OCI-M2 (cell line): ENCODE measurements at regions not wholly inside any gene's neighbourhood (a gene's known extent, or its start where the extent isn't known, plus 50 kb on each side); places are given as distances from the start of the nearest gene placed in this dataset.

Experiments
- DNase-seq: peaks from one replicate; lab custom pipeline; 2025; ENCODE audit not compliant: unreplicated experiment; lab: John Stamatoyannopoulos, UW

DNA sequence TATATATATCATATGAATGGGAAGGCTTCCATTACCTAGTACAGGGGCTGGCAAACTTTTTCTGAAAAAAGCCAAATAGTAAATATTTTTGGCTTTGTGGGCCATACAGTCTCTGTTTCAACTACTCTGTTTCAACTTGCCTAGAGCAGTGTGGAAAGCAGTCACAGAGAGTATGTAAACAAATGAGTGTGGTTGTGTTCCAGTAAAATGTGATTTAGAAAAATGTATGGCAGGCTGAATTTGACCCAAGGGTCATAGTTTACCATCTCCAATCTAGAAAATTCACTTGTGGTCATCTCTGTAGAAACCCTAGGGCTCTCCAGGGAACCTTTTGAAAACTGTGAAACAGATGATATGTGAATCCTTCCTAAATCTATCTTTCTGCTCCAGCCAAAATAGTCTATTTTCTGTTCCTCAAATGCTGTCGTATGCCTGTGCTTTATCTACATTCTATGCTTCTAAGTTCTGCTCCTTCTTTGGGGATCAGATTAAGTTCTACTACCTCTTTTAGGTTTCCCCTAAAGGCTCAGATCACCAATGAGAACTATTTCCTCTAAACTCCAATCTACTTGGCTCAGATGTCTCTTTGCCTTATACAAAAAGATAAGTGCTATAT is 356.2 kb downstream of the METTL15 start:
- no peak for DNase-seq

DNA sequence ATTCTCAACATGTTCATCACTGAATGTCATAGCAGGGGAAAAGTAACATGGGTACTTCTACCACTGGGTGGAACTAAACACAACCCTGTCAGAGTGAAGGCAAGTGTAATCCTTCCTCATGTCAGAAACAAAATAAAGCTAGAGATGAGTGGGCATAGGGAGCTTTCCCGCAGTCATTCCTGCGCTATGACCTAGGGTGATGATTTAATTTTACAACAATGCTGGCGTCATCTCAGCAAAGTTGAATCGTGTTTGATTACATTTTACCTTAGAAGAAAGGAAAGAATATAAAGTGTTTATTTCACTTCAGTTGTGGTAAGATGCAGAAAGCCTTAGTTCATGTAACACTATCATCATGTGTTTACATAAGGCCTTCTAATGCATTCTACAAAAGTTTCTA is 355.6 kb downstream of the METTL15 start:
- DNase-seq = no peak

DNA sequence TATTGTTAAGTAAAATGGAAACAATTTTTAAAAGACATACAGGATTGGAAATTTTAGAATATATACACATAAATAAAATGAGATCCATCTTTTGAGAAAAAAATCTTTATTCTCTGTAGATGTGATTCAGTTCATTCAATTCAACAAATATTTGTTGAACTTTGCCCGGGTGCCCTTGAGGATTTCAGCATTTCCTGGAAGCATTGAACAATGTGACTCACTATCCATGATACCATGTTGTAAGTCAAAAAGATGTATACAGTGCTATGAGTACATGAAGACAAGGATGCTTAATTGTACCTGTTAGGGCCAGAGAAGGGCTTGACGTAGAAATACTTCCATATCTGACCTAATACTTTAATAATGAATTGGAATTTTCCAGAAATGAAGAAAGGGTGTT is 353.7 kb downstream of the METTL15 start:
- no peak for DNase-seq

DNA sequence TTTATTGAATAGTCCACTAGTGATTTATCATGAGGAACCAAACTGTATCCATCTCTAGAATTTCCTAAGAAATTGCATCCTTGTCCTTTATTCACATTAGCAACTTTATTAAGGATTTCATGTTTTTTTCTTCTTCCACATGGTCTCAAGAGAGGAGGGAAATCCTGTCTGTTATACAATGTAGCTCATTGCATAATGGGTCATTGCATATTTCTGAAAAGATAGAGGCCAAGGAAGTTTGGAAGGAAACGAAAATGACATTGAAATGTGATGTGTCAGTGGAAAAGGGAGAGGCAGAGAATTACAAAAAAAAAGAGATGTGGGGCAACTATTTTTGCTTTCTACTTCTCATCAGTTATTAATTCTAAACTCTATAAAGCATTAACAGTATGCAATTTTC is 353.1 kb downstream of the METTL15 start:
- no peak for DNase-seq

DNA sequence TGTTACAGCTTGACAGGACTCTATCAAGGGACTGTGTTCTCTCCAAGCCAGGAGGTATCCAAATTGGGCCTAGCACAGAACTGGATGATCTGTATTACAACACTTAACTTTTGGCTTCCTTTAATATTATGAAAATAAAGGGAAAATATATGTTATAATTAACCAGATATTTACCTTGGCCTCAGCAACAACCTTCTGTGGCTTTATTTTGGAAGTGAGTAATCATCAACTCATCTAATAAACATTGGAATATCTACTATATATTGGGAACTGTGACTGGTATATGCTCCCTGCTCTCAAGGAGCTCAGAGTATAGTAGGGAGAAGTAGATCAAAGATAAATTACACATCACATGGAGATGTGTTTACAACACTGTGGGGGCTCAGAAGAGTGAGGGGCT is 352.2 kb downstream of the METTL15 start:
- no peak for DNase-seq

DNA sequence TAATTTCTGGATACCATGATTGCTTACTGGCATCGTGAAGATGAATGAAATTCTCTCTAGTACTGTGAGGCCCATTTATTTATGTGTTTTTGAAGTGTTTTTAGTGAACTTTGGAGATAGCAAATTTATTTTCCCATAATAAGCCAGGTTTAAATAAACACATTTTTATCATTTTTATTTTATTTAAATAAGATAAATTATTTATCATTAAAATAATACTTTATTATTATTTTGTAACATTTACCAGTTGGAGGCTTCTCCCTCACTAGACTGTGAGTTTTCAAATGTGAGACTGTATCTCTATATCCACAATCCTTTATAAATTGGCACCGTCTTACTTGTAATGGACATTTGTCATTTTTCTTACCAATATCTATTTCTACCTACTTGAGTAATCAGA is 351.7 kb downstream of the METTL15 start:
- DNase-seq = no peak

DNA sequence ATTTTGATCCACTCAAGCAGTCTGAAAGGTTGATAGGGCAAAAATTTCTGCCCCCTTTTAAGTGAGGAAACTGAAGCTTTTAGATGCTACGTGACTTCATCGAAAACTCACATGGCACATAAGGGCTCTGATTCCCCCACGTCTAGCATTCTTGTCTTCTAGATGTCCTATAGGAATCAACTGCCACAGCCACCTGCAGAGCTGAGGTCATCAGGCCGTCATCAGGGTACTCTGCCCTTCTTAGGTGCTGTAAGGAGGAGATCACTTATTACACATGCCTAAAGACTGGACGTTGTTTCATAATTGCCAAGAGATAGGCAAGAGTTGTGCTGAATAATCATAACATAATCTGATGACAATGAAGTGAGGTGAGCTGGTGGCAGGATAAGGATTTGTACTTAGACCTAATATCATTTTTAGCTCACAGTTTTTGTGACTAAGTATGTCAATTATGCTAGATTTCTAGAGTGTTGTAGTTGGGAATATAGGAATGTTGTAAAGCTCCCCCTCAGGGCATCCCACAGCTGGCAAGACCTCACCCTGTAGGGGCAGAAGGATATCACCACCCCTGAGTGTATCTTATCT is 349.4 kb downstream of the METTL15 start:
- DNase-seq = no peak

DNA sequence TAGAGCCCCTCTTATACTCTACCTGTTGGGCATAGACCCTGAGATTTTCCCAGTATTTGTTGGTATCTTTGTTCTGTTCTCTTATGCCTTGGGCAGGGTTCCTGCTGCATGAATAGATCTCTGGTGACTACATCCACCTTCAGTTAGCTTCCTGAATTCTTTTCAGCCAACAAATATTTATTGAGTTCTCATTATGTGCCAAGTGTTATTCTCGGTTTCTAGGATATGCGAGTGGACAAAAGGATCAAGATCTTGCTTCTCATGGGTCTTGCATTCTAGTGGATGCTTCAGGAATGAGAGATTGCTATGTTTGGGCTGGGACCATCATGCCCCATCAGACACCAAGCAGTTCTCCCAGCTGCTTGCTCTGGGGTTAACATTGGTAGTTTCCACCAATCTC is 340.0 kb downstream of the METTL15 start:
- DNase-seq = no peak

DNA sequence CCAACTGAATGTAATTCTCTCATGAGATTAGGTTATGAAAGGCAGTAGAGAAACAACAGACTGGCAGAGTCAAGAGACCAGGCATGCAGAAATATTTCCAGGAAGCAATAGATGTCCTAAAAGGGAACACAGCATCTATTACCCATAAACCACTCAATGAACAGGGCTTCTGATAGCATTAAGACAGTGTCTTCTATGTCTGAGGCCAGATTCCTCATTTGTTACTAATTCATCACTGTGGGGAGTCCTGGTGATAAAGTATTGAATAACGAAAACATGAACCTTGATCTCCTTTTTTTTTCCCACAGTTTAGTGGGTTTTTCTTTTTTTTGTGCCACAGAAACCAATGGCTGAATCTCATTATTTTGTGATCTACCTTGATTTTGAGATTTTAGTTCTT is 339.0 kb downstream of the METTL15 start:
- no peak for DNase-seq

DNA sequence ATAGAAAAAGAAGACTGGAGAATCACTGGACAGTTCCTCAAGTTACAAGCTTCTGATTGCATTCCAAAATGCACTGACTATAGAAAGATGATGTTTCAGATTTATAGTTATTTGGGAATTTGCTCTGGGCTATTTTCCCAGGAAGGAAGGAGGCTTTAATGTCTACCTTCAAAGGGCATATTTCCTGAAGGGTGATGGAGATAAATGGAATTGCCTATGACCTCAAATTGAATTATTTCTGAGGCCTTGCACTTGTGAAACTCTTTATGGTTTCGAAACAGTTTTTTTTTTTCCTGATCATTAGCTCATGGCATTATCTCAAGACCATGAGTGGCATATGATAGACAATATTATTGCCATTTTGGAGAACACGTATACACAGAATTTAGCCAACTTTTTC is 333.9 kb downstream of the METTL15 start:
- no peak for DNase-seq

DNA sequence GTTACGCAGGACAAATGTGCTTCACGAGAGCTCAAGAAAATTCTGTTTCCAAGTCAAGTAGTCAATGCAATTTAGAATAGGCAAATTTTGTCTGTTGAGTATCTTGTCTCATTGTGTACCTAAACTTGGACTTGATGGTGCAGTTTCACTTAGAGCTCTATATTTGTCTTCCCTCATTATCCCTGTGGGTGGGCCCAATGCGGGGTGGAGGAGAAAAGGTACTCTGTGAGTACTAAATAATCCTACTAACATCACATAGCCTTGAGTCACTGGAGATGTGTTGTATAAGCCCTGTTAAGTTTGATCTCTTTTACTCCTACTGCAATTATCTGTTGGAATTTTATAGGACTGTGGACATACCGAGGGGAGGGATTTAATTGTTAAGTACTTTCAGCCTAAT is 331.2 kb downstream of the METTL15 start:
- no peak for DNase-seq

DNA sequence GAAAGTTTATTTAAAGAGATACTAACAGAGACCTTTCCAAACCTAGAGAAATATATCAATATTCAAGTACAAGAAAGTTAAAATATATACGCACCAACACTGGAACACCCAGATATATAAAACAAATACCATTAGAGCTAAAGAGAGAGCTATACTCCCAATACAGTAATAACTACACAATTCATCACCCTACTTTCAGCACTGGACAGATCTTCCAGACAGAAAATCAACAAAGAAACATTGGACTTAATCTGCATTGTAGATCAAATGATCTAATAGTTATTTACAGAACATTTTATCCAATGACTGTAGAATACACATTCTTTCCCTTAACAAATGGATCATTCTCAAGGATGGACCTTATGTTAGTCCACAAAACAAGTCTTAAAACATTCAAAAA is 311.9 kb downstream of the METTL15 start:
- DNase-seq = no peak

DNA sequence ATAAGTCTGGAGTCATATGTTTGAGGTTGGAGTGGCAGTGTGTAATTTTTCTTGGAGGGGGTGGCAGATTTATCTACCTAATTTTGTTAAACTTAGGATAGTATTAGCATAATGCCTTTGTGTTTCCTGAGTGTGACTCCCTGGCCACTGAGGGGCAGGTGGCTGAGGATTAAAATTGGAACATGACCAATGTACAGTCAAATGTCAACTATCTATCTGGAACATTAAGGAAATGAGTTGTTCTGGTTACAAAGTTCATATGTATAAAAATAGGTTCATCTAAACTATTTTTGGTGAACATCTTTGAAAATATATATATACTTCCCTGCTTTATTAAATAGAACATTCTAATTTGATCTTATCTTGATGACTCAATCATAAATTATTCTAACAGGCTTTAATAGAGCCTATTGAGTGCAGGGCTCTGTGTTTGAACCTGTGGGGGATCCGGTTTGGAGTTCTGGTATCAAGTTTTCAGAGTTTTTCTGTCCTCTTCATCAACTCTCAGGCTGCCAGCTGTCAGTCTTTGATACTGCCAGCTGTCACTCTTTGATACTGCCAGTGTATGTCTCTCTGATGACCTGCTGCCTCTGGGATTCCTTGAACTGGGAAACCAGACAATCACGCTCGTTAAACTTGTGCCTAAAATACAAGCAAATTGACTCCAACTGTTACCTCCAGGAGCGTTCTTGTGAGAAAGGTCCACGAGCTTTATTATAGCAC is 309.6 kb downstream of the METTL15 start:
- DNase-seq = no peak

DNA sequence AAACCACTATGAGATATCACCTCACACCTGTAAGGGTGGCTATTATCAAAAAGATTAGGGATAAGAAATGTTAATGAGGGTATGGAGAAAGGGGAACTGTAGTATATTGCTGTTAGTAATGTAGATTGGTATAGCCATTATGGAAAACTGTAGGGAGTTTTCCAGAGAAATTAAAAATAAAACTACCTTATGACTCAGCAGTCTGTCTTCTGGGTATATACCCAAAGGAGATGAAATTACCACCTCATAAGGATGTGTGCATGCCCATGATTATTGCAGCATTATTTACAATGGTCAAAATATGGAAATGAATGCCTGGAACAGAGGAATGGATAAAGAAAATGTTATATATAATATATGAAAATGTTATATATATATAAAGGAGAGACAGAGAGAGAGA is 303.8 kb downstream of the METTL15 start:
- DNase-seq = no peak

DNA sequence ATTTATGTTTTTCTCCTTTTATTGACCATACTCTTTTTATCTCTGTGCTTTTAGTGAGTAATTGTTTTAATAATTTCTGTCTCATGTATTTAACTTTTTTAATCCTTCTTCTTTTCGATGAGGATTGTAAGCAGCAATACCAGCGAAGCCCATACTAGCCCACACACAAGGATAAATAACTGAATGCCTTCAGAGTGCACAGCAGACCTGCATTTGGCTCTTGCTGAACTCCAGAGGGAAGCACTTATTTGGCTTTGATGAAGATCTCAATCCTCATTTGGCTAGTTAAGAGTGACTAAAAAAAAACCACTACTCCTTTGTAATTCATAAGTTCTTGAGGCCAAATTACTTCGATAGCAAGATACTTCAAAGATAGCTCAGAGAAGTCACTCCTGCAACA is 293.3 kb downstream of the METTL15 start:
- no peak for DNase-seq

DNA sequence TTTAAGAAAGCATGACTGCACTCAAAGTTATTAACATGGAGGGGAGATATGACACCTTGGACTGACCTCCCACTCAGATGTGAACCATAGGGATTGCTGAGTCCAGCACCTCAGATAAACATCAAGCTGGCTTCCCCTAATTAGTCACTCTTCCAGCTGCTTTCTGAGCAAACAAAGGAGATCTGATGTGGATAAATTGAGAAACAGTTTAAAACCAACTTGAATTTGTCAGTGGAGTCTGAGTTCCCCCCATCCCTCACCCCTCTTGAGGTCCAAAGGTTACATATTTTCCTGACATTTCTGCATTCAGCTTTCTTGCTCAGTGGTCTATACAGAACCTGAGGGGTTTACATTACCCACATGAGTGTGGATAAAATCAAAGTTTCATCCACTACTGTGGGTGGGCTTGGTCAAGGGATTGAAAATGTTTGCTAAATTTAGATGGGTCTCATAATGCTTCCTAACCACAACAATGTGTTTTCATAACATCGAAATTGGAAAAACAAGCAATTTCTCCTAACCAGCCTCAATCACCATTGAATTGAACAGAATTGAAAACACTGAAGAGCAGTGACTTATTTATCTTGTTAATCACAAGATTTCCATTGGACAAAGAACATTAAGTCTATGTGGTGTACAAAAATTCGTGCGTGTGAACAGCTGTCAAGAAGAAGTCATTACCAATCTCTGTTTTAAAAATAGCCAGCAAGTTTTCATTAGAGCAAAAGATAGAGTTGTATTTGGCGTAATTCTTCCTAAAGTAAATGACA is 292.3 kb downstream of the METTL15 start:
- DNase-seq = no peak

DNA sequence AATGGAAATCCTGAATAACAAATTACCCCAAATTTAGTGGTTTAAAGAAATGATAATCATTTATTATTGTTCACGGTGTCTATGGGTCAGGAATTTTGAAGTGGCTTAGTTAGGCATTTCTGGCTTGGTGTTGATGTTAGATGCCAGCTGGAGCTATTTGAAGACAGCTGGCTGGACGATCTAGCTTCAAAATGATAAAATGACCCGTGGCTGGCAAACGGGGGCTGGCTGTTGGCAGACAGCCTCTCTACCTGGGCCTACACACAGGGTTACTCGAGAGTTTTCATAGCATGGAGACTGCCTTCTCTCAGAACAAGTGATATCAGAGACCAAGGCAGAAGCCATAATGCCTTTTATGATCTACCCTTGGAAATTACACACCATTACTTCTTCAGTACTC is 285.2 kb downstream of the METTL15 start:
- DNase-seq = no peak

DNA sequence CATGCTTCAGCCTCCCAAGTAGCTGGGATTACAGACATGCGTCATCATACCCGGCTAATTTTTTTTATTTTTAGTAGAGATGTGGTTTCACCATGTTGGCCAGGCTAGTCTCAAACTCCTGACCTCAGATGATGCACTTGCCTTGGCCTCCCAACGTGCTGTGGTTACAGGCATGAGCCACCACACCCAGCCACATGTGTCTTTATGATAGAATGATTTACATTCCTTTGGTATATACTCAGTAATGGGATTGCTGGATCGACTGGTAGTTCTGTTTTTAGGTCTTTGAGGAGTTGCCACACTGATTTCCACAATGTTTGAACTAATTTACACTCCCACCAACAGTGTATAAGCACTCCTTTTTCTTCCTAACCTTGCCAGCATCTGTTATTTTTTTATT is 276.2 kb downstream of the METTL15 start:
- no peak for DNase-seq

DNA sequence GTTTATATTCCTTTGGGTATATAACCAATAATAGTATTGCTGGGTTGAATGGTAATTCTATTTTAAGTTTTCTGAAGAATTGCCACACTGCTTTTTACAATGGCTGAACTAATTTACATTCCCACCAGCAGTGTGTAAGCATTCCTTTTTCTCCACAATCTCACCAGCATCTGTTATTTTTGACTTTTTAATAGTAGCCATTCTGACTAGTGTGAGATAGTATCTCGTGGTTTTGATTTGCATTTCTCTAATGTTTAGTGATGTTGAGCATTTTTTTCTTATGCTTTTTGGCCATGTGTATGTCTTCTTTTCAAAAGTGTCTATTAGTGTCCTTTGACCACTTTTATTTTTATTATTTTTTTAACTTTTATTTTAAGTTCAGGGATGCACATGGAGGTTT is 275.3 kb downstream of the METTL15 start:
- no peak for DNase-seq
